Calu3 (cell line): ENCODE measurements at regions not wholly inside any gene's neighbourhood (a gene's known extent, or its start where the extent isn't known, plus 50 kb on each side); places are given as distances from the start of the nearest gene placed in this dataset.

ENCODE experiments used
- BruUV-seq: library from RNA; stranded (reverse); fragments of 400-500 nt; replicated peaks from 2 replicates; lab custom pipeline; 2021; lab: Mats Ljungman, UMichigan
- CTCF ChIA-PET: fragments of 300-600 bp; sonication (Branson Sonifier 250); formaldehyde crosslinking; loops from one replicate; lab custom pipeline; 2022; ENCODE audit warnings: antibody characterized with exemption; lab: Charles Lee
- DNase-seq: peaks from one replicate; pipeline ENCODE4 v3.0.0; 2022
- H3K27ac Mint-ChIP-seq: one replicate; pipeline ENCODE4 v1.8.0; 2022; ENCODE audit warnings: mixed read lengths; ENCODE audit not compliant: unreplicated experiment
- H3K27me3 Mint-ChIP-seq: one replicate; pipeline ENCODE4 v1.8.0; 2022; ENCODE audit warnings: mixed read lengths; ENCODE audit not compliant: unreplicated experiment
- H3K36me3 Mint-ChIP-seq: one replicate; pipeline ENCODE4 v1.8.0; 2022; ENCODE audit warnings: mild to moderate bottlenecking, moderate library complexity, mixed read lengths; ENCODE audit not compliant: insufficient read depth, unreplicated experiment
- H3K4me1 Mint-ChIP-seq: one replicate; pipeline ENCODE4 v1.8.0; 2022; ENCODE audit warnings: mild to moderate bottlenecking, low read depth, mixed read lengths; ENCODE audit not compliant: unreplicated experiment
- H3K4me3 Mint-ChIP-seq: one replicate; pipeline ENCODE4 v1.8.0; 2022; ENCODE audit warnings: mild to moderate bottlenecking, low read depth, moderate library complexity, mixed read lengths; ENCODE audit not compliant: unreplicated experiment
- H3K9me3 Mint-ChIP-seq: one replicate; pipeline ENCODE4 v1.8.0; 2022; ENCODE audit warnings: low read depth, mixed read lengths; ENCODE audit not compliant: unreplicated experiment
- intact Hi-C: fragments of 100-400 bp; cut with micrococcal nuclease; formaldehyde crosslinking; loops from one replicate; pipeline ENCODE4 v1.10.0; 2022; ENCODE audit not compliant: unreplicated experiment
- TF ChIP-seq, protein P1 (sequence below): fragments of 200-600 bp; IDR thresholded peaks from one replicate; pipeline ENCODE4 v1.8.0; 2022; ENCODE audit warnings: antibody characterized with exemption; ENCODE audit not compliant: unreplicated experiment

DNA sequence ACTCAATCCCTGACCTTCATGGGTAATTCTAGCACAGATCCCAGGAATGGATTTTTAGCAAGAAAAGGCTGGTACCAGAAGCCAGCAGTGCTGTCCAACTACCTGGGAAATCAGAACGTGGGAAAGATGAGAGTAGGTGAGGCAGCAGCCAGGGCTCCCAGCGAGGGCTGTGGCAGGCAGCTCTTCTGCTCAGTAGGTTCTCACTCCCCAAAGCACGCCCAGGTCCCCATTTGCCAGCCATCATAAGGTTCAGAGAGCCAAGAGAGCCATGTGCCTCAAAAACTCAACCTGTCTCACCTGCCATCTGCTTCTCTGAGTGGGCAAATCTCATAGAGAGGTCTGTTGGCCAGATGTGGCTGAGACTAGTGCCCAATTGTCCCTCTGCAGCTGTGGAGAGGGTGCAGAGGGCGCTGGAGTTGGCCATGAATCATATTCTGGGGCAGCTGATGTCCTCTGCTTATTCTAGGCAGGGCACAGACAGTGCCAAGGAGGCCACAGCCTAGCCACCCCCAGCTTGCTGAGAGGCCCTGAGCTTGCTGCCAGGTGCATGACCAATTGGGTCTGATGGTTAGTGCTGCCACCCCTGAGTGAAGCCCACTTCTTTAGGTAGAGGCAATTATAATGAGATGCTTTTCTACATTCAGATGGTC, 81.7 kb upstream of the GATB start:
- intact Hi-C loops: no loop called here
- H3K9me3 Mint-ChIP-seq: no peaks in the 10 kb centered on the region
- CTCF ChIA-PET: no interaction called here

DNA sequence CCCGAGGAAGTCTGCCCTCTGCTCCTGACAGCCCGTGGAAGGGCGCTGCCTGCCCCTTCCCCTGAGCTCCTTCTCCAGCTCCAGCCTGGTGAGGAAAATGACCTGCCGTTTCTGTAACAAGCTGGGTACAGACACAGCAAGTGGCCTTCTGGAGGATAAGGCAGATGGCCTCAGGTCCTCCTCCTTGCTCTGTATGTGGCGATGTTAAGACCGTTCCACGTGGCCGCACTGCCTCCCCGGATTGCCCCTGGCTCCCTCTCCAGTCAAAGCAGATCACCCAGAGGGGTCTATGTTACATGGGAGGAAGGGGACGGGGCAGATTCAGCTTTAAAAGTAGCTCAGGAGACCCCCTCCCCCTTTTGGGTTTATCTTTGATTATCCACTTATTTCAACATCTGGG, 80.3 kb upstream of the GATB start:
- TF ChIP-seq, protein P1, sequence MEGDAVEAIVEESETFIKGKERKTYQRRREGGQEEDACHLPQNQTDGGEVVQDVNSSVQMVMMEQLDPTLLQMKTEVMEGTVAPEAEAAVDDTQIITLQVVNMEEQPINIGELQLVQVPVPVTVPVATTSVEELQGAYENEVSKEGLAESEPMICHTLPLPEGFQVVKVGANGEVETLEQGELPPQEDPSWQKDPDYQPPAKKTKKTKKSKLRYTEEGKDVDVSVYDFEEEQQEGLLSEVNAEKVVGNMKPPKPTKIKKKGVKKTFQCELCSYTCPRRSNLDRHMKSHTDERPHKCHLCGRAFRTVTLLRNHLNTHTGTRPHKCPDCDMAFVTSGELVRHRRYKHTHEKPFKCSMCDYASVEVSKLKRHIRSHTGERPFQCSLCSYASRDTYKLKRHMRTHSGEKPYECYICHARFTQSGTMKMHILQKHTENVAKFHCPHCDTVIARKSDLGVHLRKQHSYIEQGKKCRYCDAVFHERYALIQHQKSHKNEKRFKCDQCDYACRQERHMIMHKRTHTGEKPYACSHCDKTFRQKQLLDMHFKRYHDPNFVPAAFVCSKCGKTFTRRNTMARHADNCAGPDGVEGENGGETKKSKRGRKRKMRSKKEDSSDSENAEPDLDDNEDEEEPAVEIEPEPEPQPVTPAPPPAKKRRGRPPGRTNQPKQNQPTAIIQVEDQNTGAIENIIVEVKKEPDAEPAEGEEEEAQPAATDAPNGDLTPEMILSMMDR: no peak
- Mint-ChIP-seq H3K4me3 (no peak overlapping the region), H3K9me3 (no peaks in the 10 kb centered on the region), H3K4me1 (no peaks in the 10 kb centered on the region), H3K36me3 (no peaks in the 10 kb centered on the region), H3K27ac (no peak overlapping the region), H3K27me3 (peaks cover 49% of the 10 kb centered on the region)
- intact Hi-C loops: no loop called here
- CTCF ChIA-PET: no interaction called here
- BruUV-seq: no TSS peak
- DNase-seq: no peak

More for the DNA sequence above, 81.7 kb upstream of the GATB start:
- TF ChIP-seq, protein P1: no peak
- H3K27ac Mint-ChIP-seq: no peak overlapping the region
- DNase-seq: no peak
- no peak overlapping the region for H3K4me3 Mint-ChIP-seq
- peaks cover 35% of the 10 kb centered on the region for H3K27me3 Mint-ChIP-seq
- BruUV-seq: no TSS peak
- no peaks in the 10 kb centered on the region for H3K36me3 Mint-ChIP-seq
- H3K4me1 Mint-ChIP-seq: no peaks in the 10 kb centered on the region

DNA sequence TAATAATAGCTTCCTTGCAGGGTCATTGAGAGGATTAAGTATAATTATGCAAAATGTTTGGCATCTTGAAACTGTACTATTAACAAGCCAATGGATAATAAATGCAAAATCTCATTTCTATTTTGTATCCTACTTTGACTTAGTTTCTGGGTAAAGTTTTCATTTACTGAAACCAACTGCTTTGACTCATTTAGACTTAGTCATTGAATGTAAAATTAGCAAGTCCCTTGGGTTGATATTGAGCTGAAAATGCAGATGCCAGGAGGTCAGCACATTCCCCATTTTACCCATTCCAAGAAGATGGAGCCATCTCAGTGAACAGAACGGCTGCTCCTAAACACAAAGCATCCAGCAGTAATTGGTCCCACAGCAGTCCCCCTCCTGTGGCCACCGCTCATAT, 74.7 kb upstream of the GATB start:
- Mint-ChIP-seq H3K27ac (no peak overlapping the region), H3K27me3 (peaks cover 34% of the 10 kb centered on the region), H3K4me3 (no peak overlapping the region), H3K4me1 (no peaks in the 10 kb centered on the region), H3K36me3 (no peaks in the 10 kb centered on the region), H3K9me3 (no peaks in the 10 kb centered on the region)
- TF ChIP-seq, protein P1: no peak
- intact Hi-C loops: no loop called here
- CTCF ChIA-PET: no interaction called here
- no peak for DNase-seq
- BruUV-seq: no TSS peak

DNA sequence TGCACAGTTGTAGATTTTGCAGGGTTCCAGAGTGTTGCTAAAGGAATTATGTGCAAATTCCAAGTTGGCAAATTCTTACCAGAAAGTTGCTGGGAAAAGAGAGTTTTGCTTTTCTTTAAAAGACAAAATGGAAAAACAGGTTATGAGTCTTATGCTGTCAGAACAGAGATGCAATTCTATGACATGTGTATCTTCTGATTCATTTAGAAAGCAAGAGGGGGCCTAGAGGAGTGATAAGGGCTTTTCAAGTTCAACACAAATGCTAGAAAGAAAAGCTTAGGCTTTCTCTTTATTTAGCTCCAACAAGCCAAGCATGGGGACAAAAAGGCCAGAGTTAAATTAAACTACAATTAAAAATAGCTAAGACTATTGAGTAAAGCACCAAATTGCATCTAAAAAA, 72.4 kb upstream of the GATB start:
- TF ChIP-seq, protein P1: no peak
- H3K36me3 Mint-ChIP-seq: no peaks in the 10 kb centered on the region
- CTCF ChIA-PET: no interaction called here
- BruUV-seq: no TSS peak
- no peak overlapping the region for H3K4me3 Mint-ChIP-seq
- H3K27me3 Mint-ChIP-seq: peaks cover 26% of the 10 kb centered on the region
- no peaks in the 10 kb centered on the region for H3K9me3 Mint-ChIP-seq
- H3K27ac Mint-ChIP-seq: no peak overlapping the region
- intact Hi-C loops: no loop called here
- no peak for DNase-seq
- H3K4me1 Mint-ChIP-seq: no peaks in the 10 kb centered on the region
